Skeletal muscle satellite cell (primary cell): ENCODE measurements at regions not wholly inside any gene's neighbourhood (a gene's known extent, or its start where the extent isn't known, plus 50 kb on each side); places are given as distances from the start of the nearest gene placed in this dataset.
"Not testable (repeated sequence)": the region's sequence is repeated elsewhere in the genome, so short reads cannot be mapped to it uniquely, and the experiment has no call there.

Experiments used
- H3K27me3 ChIP-seq: 2 replicates; pipeline ENCODE4 v1.7.0; 2013; ENCODE audit warnings: low read length; ENCODE audit not compliant: control insufficient read depth, insufficient read depth
- H3K36me3 ChIP-seq: 2 replicates; pipeline ENCODE4 v1.7.0; 2013; ENCODE audit warnings: mild to moderate bottlenecking, control low read depth, low read length; ENCODE audit not compliant: insufficient read depth
- H3K4me1 ChIP-seq: 2 replicates; pipeline ENCODE4 v1.7.0; 2013; ENCODE audit warnings: low read length; ENCODE audit not compliant: control insufficient read depth, insufficient read depth
- H3K4me2 ChIP-seq: 2 replicates; pipeline ENCODE4 v1.7.0; 2013; ENCODE audit warnings: mild to moderate bottlenecking, low read length
- H3K4me3 ChIP-seq: 2 replicates; pipeline ENCODE4 v1.7.0; 2013; ENCODE audit warnings: low read length
- H3K9ac ChIP-seq: 2 replicates; pipeline ENCODE4 v1.7.0; 2013; ENCODE audit warnings: mild to moderate bottlenecking, low read depth, low read length, moderate library complexity
- H3K9me3 ChIP-seq: replicated peaks from 2 replicates; pipeline ENCODE4 v1.7.0; 2013; ENCODE audit warnings: mild to moderate bottlenecking, control low read depth, low read length

DNA sequence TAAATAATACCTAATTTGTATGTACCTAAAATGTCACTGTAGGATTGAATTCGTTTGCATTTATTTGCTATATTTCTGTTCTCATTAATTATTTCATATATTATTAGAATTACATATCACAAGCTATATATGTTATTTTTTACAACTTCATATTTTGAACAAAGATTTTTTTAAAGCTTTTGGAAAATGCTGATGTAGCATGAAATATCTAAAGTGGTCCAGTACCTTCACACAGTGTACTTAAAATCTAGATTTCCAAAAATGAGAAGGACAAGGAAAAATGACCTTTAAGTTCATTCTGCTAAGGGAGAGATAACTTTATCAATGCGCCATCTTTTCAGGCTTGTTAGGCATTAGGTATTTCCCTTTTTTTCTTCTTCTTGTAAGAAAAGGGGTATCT lies 71.8 kb downstream of the LARP7 start:
- Histone ChIP-seq H3K9ac (no peak overlapping the region), H3K27me3 (peaks cover 48% of the 10 kb centered on the region), H3K36me3 (no peaks in the 10 kb centered on the region)

DNA sequence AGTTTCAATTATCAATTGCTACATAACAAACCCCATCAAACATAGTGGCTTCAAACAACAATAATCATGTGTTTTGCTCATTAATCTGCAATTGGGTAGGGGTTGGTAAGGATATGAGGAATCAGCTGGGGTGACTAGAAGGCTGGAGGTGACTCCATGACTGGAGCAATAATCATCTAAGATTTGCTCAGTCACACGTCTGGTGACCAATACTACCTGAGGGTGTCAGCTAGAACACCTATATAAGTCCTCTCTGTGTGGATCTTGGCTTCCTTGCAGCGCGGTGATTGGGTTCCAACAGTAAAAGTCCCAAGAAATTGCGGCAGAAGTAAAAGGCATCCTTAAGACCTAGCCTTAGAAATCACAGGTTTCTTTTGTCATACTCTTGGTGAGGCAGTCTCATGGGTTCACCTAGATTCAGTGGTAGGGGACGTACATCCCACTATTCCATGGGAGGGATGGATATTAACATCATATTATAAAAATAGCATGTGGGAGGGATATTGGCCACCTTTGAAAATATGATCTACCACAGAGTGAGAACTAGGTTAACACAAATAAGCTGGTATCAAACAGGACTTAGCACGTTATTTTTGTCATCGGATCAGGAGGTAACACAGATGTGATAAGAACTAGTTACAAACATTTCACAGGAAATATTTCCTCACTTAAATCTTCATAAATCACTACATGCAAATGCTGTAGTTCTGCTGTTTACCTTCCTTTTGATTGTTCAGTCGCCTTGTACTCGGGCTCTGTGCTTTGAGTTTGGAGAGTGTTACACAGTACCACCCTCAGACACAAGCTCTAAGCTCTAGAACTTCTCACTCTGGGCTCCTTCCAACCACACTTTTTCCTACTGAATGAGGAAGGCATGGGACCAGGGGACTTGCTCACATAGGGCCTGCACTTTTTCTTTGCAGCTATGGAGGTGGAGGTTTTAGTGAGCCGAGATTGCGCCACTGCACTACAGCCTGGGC lies 78.3 kb downstream of the LARP7 start:
- Histone ChIP-seq H3K4me1 (no peaks in the 10 kb centered on the region), H3K36me3 (no peaks in the 10 kb centered on the region), H3K27me3 (no peaks in the 10 kb centered on the region), H3K4me3 (no peak overlapping the region), H3K9me3 (no peaks in the 10 kb centered on the region), H3K4me2 (no peak overlapping the region), H3K9ac (no peak overlapping the region)

More for the DNA sequence above, 71.8 kb downstream of the LARP7 start:
- Histone ChIP-seq H3K4me1 (peaks cover 14% of the 10 kb centered on the region), H3K9me3 (no peaks in the 10 kb centered on the region), H3K4me2 (no peak overlapping the region), H3K4me3 (no peak overlapping the region)

DNA sequence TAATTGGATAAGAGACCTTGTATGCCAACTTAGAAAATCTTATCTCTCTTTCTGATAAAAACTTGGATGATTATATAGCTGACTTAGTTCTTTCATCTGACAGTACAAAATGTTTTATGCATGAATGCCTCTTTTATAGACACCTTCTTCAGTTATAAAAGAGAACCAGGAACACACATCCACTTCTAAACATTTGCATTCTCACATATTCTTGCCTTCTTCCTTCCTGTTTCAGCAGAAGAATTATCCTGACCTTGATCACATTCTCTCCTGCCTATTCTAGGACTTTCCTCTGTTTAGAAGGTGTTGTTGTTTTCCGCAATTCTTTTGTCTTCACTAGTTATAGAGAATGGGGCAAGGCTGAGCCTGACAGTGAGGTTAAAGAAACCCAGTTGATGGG lies 80.9 kb downstream of the LARP7 start:
- Histone ChIP-seq H3K4me3 (no peak overlapping the region), H3K9me3 (no peaks in the 10 kb centered on the region), H3K27me3 (no peaks in the 10 kb centered on the region), H3K9ac (no peak overlapping the region), H3K36me3 (no peaks in the 10 kb centered on the region), H3K4me2 (no peak overlapping the region), H3K4me1 (no peaks in the 10 kb centered on the region)

DNA sequence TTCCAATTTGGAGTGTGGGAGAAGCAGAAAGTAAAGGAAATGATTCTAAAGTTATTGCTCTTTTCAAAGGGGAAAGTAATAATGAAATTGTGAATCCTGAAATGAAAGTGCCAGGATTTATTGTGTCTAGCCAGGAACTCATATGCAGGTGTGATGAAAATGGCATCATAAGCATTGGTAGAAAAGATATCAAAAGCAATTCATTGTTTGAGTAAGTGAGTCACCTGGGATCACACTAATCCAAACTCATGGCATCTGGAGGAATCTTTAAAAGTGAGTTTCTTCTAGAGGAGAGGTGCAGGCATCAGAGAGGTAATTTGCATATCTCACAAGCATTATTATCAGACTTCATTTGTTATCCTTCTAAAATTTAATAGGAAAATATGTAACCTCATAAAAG lies 84.7 kb downstream of the LARP7 start:
- no peaks in the 10 kb centered on the region for H3K9me3 ChIP-seq
- no peak overlapping the region for H3K4me3 ChIP-seq
- no peaks in the 10 kb centered on the region for H3K27me3 ChIP-seq
- peaks cover 2% of the 10 kb centered on the region for H3K4me1 ChIP-seq
- no peaks in the 10 kb centered on the region for H3K36me3 ChIP-seq
- H3K9ac ChIP-seq: no peak overlapping the region
- H3K4me2 ChIP-seq: no peak overlapping the region

DNA sequence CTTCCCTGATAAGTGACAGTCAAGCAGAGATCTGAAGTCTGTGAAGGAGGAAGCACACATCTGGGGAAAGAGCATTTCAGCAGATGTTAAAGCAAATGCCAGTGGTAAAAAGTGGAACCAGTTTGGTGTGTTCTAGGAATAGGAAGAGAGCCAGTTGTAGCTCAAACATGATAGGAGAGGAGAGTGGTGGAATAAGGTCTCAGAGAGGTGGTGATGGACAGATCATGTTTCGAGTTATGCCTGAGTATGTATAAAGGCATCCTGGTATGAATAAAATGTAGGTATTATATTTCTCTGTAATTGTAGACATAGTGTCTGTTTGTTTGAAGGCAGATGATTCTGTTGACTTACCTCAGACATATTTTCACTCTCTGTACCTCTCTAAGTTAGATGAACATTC lies 89.1 kb downstream of the LARP7 start:
- H3K36me3 ChIP-seq: no peaks in the 10 kb centered on the region
- H3K4me3 ChIP-seq: no peak overlapping the region
- H3K4me1 ChIP-seq: peaks cover 2% of the 10 kb centered on the region
- no peak overlapping the region for H3K9ac ChIP-seq
- H3K27me3 ChIP-seq: no peaks in the 10 kb centered on the region
- no peaks in the 10 kb centered on the region for H3K9me3 ChIP-seq
- H3K4me2 ChIP-seq: no peak overlapping the region

DNA sequence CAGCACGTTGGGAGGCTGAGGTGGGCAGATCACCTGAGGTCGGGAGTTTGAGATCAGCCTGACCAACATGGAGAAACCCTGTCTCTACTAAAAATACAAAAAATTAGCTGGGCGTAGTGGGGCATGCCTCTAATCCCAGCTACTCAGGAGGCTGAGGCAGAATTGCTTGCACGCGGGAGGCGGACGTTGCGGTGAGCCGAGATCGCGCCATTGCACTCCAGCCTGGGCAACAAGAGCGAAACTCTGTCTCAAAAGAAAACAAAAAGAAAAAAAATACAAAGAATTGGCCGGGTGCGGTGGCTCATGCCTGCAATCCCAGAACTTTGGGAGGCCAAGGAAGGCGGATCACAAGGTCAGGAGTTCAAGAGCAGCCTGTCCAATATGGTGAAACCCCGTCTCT lies 90.8 kb downstream of the LARP7 start:
- H3K9me3 ChIP-seq, H3K27me3 ChIP-seq, H3K4me2 ChIP-seq: not testable (repeated sequence)

DNA sequence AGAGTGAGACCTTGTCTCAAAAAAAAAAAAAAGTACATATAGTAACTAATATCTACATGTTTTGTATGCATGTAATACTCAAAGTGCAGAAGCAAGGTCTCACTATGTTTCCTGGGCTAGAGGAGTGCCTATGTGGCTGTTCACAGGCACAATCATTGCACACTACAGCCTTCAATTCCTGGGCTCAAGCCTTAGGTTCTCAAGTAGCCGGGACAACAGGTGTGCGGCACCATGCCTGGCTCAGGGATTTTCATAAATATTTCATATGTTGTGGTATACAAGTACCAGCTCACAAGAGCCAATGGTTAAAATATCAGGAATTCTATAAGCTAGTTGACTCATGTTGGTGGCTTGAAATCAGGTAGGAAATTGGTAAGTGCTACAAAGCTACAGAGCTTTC lies 94.8 kb downstream of the LARP7 start:
- no peak overlapping the region for H3K4me3 ChIP-seq
- no peaks in the 10 kb centered on the region for H3K36me3 ChIP-seq

More for the DNA sequence above, 90.8 kb downstream of the LARP7 start:
- H3K4me1 ChIP-seq, H3K9ac ChIP-seq, H3K36me3 ChIP-seq, H3K4me3 ChIP-seq: not testable (repeated sequence)

DNA sequence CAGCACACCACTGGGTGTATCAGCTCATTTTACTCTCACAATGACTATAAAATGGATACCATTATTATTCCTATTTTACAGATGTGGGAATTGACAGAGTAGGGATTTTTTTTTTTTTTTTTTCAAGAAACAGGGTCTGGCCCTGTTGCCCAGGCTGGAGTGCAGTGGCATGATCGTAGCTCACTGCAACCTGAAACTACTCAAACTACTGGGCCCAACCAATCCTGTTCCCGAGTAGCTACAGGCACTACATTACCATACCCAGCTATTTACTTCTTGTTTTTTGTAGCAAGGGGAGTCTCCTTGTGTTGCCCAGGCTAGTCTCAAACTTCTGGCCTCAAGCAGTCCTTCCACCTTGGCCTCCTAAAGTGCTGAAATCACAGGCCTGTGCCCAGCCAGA lies 95.2 kb downstream of the LARP7 start:
- Histone ChIP-seq H3K4me1 (no peaks in the 10 kb centered on the region), H3K9ac (no peak overlapping the region), H3K9me3 (no peaks in the 10 kb centered on the region), H3K27me3 (no peaks in the 10 kb centered on the region), H3K4me2 (no peak overlapping the region), H3K4me3 (no peak overlapping the region), H3K36me3 (no peaks in the 10 kb centered on the region)

More for the DNA sequence above, 94.8 kb downstream of the LARP7 start:
- H3K4me1 ChIP-seq: no peaks in the 10 kb centered on the region
- H3K9ac ChIP-seq: no peak overlapping the region
- no peak overlapping the region for H3K4me2 ChIP-seq
- H3K27me3 ChIP-seq: no peaks in the 10 kb centered on the region
- no peaks in the 10 kb centered on the region for H3K9me3 ChIP-seq

DNA sequence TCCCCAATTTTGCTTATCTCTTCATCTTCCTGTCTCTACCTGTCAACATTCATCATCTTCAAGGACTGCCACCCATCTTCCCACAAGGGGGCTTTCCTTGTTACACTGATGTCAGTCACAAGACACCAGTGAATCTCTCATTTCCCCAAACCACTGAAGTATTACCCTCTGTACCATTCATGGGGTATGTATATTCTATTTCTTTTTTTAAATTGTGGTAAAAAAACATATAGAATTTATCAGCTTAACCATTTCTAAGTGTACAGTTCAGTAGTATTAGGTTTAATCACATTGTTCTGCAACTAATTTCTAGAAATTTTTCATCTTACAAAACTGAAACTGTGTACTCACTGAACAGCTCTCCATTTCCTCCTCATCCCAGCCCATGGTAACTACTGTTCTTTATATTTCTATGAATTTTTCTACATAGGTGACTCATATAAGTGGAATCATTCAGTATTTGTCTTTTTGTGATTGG lies 98.6 kb downstream of the LARP7 start:
- no peak overlapping the region for H3K9ac ChIP-seq
- no peaks in the 10 kb centered on the region for H3K4me1 ChIP-seq
- no peaks in the 10 kb centered on the region for H3K27me3 ChIP-seq
- no peaks in the 10 kb centered on the region for H3K9me3 ChIP-seq
- no peak overlapping the region for H3K4me2 ChIP-seq
- H3K4me3 ChIP-seq: no peak overlapping the region
- no peaks in the 10 kb centered on the region for H3K36me3 ChIP-seq

DNA sequence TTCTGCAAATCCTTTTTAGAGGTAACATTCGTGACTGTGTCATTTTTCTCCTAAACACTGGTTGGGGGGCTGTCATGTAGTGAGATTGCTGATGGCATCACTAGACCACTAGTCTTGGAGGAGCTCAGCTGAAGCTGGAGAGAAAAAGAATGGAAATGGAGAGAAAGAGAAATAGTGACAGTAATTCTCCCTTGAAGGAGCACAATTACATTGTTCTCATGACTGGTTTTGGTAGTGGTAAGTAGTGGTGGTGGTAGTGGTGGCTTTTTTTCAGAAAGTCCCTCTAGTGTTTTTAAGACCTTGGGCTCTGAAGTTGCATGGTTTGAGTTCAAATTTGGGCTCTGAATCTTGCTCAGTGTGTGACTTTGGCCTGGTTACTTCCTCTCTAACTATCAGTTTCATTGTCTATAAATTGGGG lies 99.8 kb downstream of the LARP7 start:
- Histone ChIP-seq H3K9ac (no peak overlapping the region), H3K4me3 (no peak overlapping the region), H3K9me3 (no peaks in the 10 kb centered on the region)

DNA sequence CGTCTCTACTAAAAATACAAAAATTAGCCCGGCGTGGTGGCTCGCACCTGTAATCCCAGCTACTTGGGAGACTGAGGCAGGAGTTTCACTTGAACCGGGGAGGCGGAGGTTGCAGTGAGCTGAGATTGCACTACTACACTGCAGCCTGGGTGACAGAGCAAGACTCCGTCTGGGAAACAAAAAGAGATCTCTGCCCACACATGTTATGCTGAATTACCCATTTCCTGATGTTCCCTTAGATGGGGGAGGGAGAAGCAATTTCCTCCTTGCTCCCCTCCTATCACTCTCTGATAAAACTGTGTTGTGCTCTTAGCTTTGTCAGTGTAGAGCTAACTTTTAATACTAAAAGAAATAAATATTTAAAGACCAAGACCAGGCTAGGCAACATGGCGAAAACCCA lies 102.5 kb downstream of the LARP7 start:
- H3K9me3 ChIP-seq: no peaks in the 10 kb centered on the region
- no peaks in the 10 kb centered on the region for H3K27me3 ChIP-seq
- H3K4me1 ChIP-seq: no peaks in the 10 kb centered on the region
- H3K36me3 ChIP-seq: no peaks in the 10 kb centered on the region
- no peak overlapping the region for H3K9ac ChIP-seq
- H3K4me3 ChIP-seq: no peak overlapping the region
- H3K4me2 ChIP-seq: no peak overlapping the region

More for the DNA sequence above, 99.8 kb downstream of the LARP7 start:
- no peak overlapping the region for H3K4me2 ChIP-seq
- H3K4me1 ChIP-seq: no peaks in the 10 kb centered on the region
- no peaks in the 10 kb centered on the region for H3K36me3 ChIP-seq
- H3K27me3 ChIP-seq: no peaks in the 10 kb centered on the region

DNA sequence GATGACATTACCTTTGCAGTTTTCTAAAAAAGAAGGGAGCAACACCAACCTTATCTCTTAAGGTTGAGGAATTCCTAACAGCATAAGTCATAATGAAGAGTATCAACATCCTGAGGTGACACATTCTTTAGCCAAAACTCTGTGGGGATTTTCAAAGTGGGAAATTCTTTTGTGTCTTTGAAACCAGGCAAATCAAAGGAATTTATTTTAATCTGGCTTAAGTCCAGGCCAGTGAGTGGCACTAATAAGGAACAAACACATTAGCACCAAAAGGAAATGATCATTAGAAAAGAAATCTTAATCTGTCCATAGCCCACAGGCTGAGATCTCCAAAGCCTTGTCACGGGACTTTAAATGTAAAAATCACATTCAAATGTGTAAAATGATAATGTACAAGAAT lies 110.1 kb downstream of the LARP7 start:
- Histone ChIP-seq H3K4me3 (no peak overlapping the region), H3K4me2 (no peak overlapping the region), H3K4me1 (no peaks in the 10 kb centered on the region), H3K27me3 (no peaks in the 10 kb centered on the region), H3K36me3 (no peaks in the 10 kb centered on the region), H3K9ac (no peak overlapping the region), H3K9me3 (no peaks in the 10 kb centered on the region)
